Activated CD8-positive, alpha-beta memory T cell treated with anti-CD3 and anti-CD28 coated beads, Interleukin-2, amount 10 ng/mL, durations not matched to agents 7 days and 5 days (primary cell): ENCODE measurements at regions not wholly inside any gene's neighbourhood (a gene's known extent, or its start where the extent isn't known, plus 50 kb on each side); places are given as distances from the start of the nearest gene placed in this dataset.

Experiments
- ATAC-seq: fragments of 150-1000 bp; cut with Tn5 transposase; one replicate; pipeline ENCODE4 v1.10.0; 2021; ENCODE audit warnings: moderate library complexity
- CTCF ChIA-PET: fragments of 350-600 bp; sonication (Branson Sonifier 250); formaldehyde crosslinking; loops from one replicate; lab custom pipeline; 2021; ENCODE audit warnings: antibody characterized with exemption; lab: Charles Lee
- DNase-seq: peaks from one replicate; pipeline ENCODE4 v3.0.0-alpha.2; 2020
- H3K27ac Mint-ChIP-seq: one replicate; pipeline ENCODE4 v1.8.0; 2021; ENCODE audit warnings: mild to moderate bottlenecking, mixed read lengths
- H3K27me3 Mint-ChIP-seq: one replicate; pipeline ENCODE4 v1.8.0; 2021; ENCODE audit warnings: mixed read lengths
- H3K36me3 Mint-ChIP-seq: one replicate; pipeline ENCODE4 v1.8.0; 2021; ENCODE audit warnings: mild to moderate bottlenecking, mixed read lengths
- H3K4me1 Mint-ChIP-seq: one replicate; pipeline ENCODE4 v1.8.0; 2021; ENCODE audit warnings: mixed read lengths
- H3K4me3 Mint-ChIP-seq: one replicate; pipeline ENCODE4 v1.8.0; 2021; ENCODE audit warnings: mild to moderate bottlenecking, moderate library complexity, mixed read lengths
- H3K9me3 Mint-ChIP-seq: one replicate; pipeline ENCODE4 v1.8.0; 2022; ENCODE audit warnings: low read depth, mixed read lengths

DNA sequence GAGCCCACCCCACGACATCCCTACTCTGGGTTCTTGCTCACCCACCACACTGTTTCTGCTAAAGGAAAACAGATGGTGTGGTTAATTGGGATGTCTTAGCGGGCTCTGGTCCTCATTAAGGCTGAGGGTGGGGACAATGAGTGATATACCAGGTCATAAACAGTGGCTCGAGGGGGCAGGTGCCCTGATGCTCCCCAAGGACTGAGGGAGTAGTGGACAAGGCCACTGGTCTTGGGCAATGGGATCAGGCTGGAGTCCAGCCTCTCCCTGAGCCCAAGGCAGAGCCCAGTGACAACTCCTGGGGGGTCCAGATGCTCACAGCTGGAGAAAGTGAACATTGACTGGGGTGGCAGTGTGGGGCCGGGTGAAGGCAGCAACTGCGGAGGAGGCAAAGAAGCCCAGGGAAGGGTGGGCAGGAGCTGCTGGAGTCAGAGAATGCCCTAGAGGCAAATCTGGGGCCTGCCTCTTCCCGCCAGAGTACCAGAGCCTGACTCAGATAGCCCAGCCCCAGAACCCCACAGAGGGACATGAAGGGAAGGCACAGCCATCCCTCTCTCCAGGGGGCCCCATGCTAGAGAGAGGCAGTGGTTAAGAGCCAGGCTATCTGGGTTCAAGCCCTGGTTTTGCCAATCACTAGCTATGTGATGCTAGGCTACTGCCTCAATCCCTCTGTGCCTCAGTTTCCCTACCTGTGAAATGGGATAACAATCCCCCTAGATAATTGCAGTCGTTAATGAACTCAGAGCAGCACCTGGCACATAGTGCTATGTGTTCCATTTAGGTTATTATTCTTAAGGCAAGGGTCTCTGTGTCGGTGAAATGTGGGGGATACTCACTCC, 72.3 kb downstream of the MRPL14 start:
- ATAC-seq = no peak
- no peak overlapping the region for H3K27ac Mint-ChIP-seq
- H3K4me3 Mint-ChIP-seq = no peak overlapping the region
- H3K4me1 Mint-ChIP-seq = peaks cover 18% of the 10 kb centered on the region
- no peaks in the 10 kb centered on the region for H3K9me3 Mint-ChIP-seq
- CTCF ChIA-PET = no interaction called here
- DNase-seq = no peak
- peaks cover 6% of the 10 kb centered on the region for H3K27me3 Mint-ChIP-seq
- H3K36me3 Mint-ChIP-seq = peaks cover 2% of the 10 kb centered on the region

GRCh38 chr6:44053760-44054556, 73.3 kb downstream of the MRPL14 start:
- H3K4me1 Mint-ChIP-seq = peaks cover 22% of the 10 kb centered on the region
- H3K4me3 Mint-ChIP-seq = no peak overlapping the region
- H3K36me3 Mint-ChIP-seq = no peaks in the 10 kb centered on the region
- CTCF ChIA-PET = no interaction called here
- DNase-seq = no peak
- H3K27ac Mint-ChIP-seq = no peak overlapping the region
- H3K27me3 Mint-ChIP-seq = peaks cover 6% of the 10 kb centered on the region
- no peak for ATAC-seq
- H3K9me3 Mint-ChIP-seq = no peaks in the 10 kb centered on the region

DNA sequence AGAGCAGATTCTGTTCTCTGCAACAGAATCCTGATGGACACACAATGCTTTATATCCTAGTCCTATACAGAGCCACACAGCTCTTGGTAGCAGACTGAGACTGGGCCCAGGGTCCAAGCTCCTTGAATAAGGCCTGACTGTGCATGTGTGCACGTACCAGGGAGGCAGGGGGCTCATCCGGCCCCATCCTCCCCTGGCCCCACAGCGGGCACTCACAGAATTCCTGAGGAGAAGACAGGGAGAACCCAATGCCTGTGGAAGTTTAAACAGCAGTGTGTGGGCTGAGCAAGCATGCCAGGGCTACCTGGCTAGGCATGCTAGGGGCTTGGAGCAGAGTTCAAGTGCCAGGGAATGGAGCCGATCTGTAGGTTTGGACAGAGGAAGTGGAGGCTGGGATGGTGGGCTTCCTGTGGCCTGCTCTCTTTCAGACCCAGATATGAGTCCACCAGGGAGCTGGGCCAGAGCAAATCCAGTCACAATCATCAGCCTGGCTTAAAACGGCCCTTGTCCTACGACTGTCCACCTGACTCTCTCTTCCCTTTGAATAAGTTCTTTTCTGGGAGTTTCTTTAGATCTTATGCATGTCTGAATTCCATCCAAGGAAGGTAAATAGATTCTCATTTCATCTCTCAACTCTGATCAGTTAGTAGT, 74.0 kb downstream of the MRPL14 start:
- Mint-ChIP-seq H3K4me1 (peaks cover 21% of the 10 kb centered on the region), H3K36me3 (no peaks in the 10 kb centered on the region), H3K27me3 (peaks cover 6% of the 10 kb centered on the region), H3K9me3 (no peaks in the 10 kb centered on the region), H3K4me3 (no peak overlapping the region), H3K27ac (no peak overlapping the region)
- DNase-seq = no peak
- ATAC-seq = no peak
- CTCF ChIA-PET = interaction anchor here (1.5 kb wide), 1 partner anchor 9 kb away, joined by 7 read pairs; no protein-coding TSS in a partner anchor

GRCh38 chr6:44052419-44053023, 74.7 kb downstream of the MRPL14 start:
- no peak for DNase-seq
- Mint-ChIP-seq H3K4me1 (peaks cover 19% of the 10 kb centered on the region), H3K27ac (no peak overlapping the region), H3K27me3 (peaks cover 6% of the 10 kb centered on the region), H3K36me3 (no peaks in the 10 kb centered on the region), H3K9me3 (no peaks in the 10 kb centered on the region), H3K4me3 (no peak overlapping the region)
- CTCF ChIA-PET = interaction anchor here (1.5 kb wide), 1 partner anchor 9 kb away, joined by 7 read pairs; no protein-coding TSS in a partner anchor
- ATAC-seq = no peak

- no peak overlapping the region for H3K4me3 Mint-ChIP-seq
- CTCF ChIA-PET = interaction anchor here (1.5 kb wide), 1 partner anchor 10 kb away, joined by 7 read pairs; no protein-coding TSS in a partner anchor
- H3K9me3 Mint-ChIP-seq = no peaks in the 10 kb centered on the region
- DNase-seq = no peak
- peaks cover 6% of the 10 kb centered on the region for H3K27me3 Mint-ChIP-seq
- H3K27ac Mint-ChIP-seq = no peak overlapping the region
- H3K36me3 Mint-ChIP-seq = no peaks in the 10 kb centered on the region
- ATAC-seq = no peak
- H3K4me1 Mint-ChIP-seq = peaks cover 19% of the 10 kb centered on the region
These were observed 75.7 kb downstream of the MRPL14 start for GRCh38 chr6:44051515-44051914.

- H3K9me3 Mint-ChIP-seq = no peaks in the 10 kb centered on the region
- ATAC-seq = no peak
- no peak for DNase-seq
- peaks cover 19% of the 10 kb centered on the region for H3K4me1 Mint-ChIP-seq
- CTCF ChIA-PET = interaction anchor here (0.9 to 2.2 kb wide), 2 partner anchors 24 to 385 kb away, joined by 3 to 11 read pairs; no protein-coding TSS in a partner anchor
- no peak overlapping the region for H3K27ac Mint-ChIP-seq
- H3K27me3 Mint-ChIP-seq = peaks cover 6% of the 10 kb centered on the region
- H3K36me3 Mint-ChIP-seq = no peaks in the 10 kb centered on the region
- no peak overlapping the region for H3K4me3 Mint-ChIP-seq
These were observed 76.3 kb downstream of the MRPL14 start for GRCh38 chr6:44050872-44051505.

DNA sequence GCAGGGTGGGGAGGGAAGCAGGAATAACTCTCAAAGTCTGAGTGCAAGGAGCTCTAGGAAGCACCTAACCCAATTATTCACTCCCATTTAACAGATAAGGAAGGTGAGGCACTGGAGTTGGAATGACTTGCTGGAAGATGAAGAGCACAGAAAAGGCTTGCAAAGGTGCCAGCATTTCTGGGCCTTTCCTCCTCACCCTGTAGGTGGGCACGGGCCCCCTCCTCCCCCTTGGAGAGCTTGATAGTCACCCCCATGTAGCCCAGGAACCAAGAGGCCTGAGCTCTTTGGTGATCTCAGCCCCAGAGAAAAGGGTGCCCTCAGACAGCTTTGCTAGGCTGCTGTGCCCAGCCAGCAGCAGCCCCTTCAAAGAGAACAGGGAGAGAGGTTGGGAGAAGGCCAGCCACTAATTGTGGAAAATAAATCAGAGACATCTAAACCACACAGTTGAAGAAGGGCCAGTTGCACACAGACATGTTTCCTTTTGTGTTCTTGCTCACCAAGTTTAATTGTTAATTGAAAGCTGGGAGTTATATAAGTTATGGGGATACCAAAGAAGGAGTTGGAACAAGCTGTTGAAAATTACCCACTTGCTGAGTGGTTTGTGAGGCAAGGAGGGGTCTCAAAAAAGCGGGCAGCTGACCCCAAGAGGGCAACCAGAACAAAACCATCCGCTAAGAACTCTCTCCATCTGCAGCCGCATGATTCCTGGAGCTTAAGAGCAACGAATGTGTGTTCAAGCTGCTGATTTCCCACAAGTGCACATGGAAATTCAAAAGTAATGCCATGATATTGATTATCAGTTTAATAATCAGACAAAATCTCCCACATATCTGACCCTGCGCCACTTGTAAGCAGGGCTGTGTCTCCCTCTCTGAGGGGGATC, 77.0 kb downstream of the MRPL14 start:
- ATAC-seq = no peak
- peaks cover 19% of the 10 kb centered on the region for H3K4me1 Mint-ChIP-seq
- CTCF ChIA-PET = interaction anchor here (0.9 to 2.2 kb wide), 3 partner anchors 24 to 384 kb away, joined by 3 to 11 read pairs (median 3); no protein-coding TSS in a partner anchor

DNA sequence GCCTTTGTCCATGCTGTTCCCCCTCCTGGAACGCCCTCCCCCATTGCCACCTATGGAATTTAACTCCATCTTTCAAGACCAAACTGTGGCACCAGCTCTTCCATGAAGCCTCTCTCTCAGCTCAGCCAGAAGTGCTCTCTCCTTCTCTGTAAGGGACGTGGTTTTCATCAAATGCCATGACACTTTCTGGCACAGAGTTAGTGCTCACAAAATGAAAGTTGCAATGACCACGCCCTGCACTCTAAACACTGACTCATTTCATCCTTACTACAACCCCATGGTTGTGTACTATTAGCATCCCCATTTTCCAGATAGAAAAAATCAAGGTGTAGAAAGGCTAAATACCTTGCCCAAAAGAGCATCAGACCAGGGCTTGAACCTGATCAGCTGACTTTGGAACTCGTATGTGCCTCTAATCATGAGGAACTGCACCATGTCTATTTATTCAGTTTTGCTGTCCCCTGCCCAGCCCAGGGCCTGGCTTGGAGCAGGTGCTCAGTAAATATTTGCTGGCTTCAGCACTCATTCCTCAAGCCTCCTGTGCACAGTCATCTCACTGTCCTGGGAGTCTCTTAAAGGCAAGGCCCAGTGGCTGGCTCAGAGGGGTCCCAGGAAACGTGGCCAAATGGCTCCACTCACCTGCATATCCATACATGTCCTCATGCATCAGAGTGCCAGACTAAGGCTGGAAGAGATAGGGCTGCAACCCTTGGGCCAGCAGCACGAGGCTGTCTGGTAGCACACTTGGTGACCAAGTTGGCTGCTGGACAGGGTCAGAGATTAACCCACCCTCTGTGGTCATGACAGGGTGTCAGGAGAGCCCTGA, 77.9 kb downstream of the MRPL14 start:
- Mint-ChIP-seq H3K36me3 (no peaks in the 10 kb centered on the region), H3K9me3 (no peaks in the 10 kb centered on the region), H3K4me1 (peaks cover 19% of the 10 kb centered on the region), H3K27me3 (peaks cover 6% of the 10 kb centered on the region), H3K4me3 (no peak overlapping the region), H3K27ac (peak overlapping the region; percentile 67)
- DNase-seq (peak; percentile 65), ATAC-seq (peak; percentile 87)
- CTCF ChIA-PET = interaction anchor here (1.3 to 2.2 kb wide), 2 partner anchors 25 to 324 kb away, joined by 3 to 11 read pairs; no protein-coding TSS in a partner anchor

More for the DNA sequence above, 77.0 kb downstream of the MRPL14 start:
- H3K4me3 Mint-ChIP-seq = no peak overlapping the region
- H3K27ac Mint-ChIP-seq = no peak overlapping the region
- H3K27me3 Mint-ChIP-seq = peaks cover 6% of the 10 kb centered on the region
- no peaks in the 10 kb centered on the region for H3K9me3 Mint-ChIP-seq
- DNase-seq = no peak
- no peaks in the 10 kb centered on the region for H3K36me3 Mint-ChIP-seq

DNA sequence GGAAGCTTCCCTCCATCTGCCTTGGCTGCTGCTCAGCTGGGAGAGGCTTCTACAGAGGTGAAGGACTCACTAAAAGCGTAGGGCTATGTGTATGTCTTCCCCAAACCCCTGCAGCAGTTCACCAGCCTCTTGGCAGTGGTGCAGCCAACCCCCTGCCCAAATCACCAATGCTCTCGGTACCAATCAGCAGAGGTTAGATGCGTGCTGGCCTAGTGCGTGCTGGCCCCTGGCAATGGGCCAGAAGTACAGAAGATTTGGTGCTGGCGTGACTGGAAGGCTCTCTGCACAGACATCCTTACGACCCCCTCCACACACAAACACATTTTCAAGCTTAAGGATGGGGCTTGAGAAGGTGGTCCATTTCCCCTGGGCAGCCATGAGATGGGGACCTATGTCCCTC, 79.0 kb downstream of the MRPL14 start:
- Mint-ChIP-seq H3K27me3 (peaks cover 5% of the 10 kb centered on the region), H3K9me3 (no peaks in the 10 kb centered on the region), H3K4me1 (peaks cover 19% of the 10 kb centered on the region), H3K27ac (no peak overlapping the region), H3K36me3 (no peaks in the 10 kb centered on the region), H3K4me3 (no peak overlapping the region)
- CTCF ChIA-PET = interaction anchor here (1.0 kb wide), 1 partner anchor 274 kb away, joined by 4 read pairs; no protein-coding TSS in a partner anchor
- ATAC-seq (no peak), DNase-seq (no peak)

- peaks cover 19% of the 10 kb centered on the region for H3K4me1 Mint-ChIP-seq
- ATAC-seq (no peak), DNase-seq (no peak)
- CTCF ChIA-PET = interaction anchor here (1.0 to 1.2 kb wide), 2 partner anchors 273 to 278 kb away, joined by 3 to 4 read pairs; no protein-coding TSS in a partner anchor
- no peaks in the 10 kb centered on the region for H3K36me3 Mint-ChIP-seq
- peaks cover 5% of the 10 kb centered on the region for H3K27me3 Mint-ChIP-seq
- no peaks in the 10 kb centered on the region for H3K9me3 Mint-ChIP-seq
- H3K4me3 Mint-ChIP-seq = no peak overlapping the region
- no peak overlapping the region for H3K27ac Mint-ChIP-seq
These were observed 79.5 kb downstream of the MRPL14 start for GRCh38 chr6:44047801-44048200.

DNA sequence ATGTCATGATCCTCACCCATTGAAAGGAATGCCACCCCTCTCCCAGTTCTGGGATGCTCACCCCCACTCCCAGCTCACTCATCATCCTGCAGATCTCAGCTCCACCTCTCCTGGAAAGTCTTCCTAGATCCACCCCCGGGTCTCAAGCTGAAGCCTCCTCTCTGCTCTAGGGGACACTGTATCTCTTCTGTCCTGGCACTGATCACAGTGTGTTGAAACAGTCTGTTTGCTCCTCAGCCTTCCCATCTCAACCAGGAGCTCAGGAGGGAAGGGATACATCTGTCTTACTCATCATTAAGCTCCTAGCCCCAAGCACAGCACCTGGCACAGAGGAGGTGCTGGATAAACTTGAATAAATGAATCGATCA, 80.1 kb downstream of the MRPL14 start:
- CTCF ChIA-PET = interaction anchor here (1.2 kb wide), 1 partner anchor 278 kb away, joined by 3 read pairs; no protein-coding TSS in a partner anchor
- Mint-ChIP-seq H3K4me1 (peaks cover 16% of the 10 kb centered on the region), H3K36me3 (no peaks in the 10 kb centered on the region), H3K27me3 (peaks cover under 1% of the 10 kb centered on the region), H3K4me3 (no peak overlapping the region), H3K9me3 (no peaks in the 10 kb centered on the region), H3K27ac (no peak overlapping the region)
- no peak for ATAC-seq
- DNase-seq = no peak
